B cell (primary cell): ENCODE measurements at regions not wholly inside any gene's neighbourhood (a gene's known extent, or its start where the extent isn't known, plus 50 kb on each side); places are given as distances from the start of the nearest gene placed in this dataset.

ENCODE experiments used
- ATAC-seq: fragments of 200-7000 bp; cut with Tn5 transposase; one replicate; pipeline ENCODE4 v1.10.0; 2021; ENCODE audit warnings: low read depth, mild to moderate bottlenecking, moderate number of reproducible peaks, moderate library complexity
- CTCF ChIA-PET: fragments of 350-600 bp; sonication (Branson Sonifier 250); formaldehyde crosslinking; loops from one replicate; lab custom pipeline; 2021; ENCODE audit warnings: antibody characterized with exemption, inconsistent platforms; lab: Charles Lee
- POLR2A ChIA-PET: fragments of 350-600 bp; sonication (Branson Sonifier 250); formaldehyde crosslinking; loops from one replicate; lab custom pipeline; 2021; ENCODE audit warnings: antibody characterized with exemption; lab: Charles Lee
- DNase-seq: peaks from one replicate; pipeline ENCODE4 v3.0.0; 2013
- H2AFZ ChIP-seq: 2 replicates; pipeline ENCODE4 v1.6.1; 2012; ENCODE audit warnings: mild to moderate bottlenecking, low read depth, low read length; ENCODE audit not compliant: insufficient read depth, poor library complexity, severe bottlenecking
- H3K27ac ChIP-seq, 2 donors: 1 replicate in 1 of 2; 2 replicates in 1 of 2; pipeline ENCODE4 v1.5.1; 2012 to 2013; ENCODE audit warnings: low read length in 2 of 2, mild to moderate bottlenecking in 2 of 2, moderate library complexity in 1 of 2
- H3K27me3 ChIP-seq, 4 experiments: fragments of 200-600 bp in 1 of 4; sonication (generic) in 1 of 4; replicated peaks in 1 of 4; 1 replicate in 2 of 4; 2 replicates in 2 of 4; pipeline versions ENCODE4 v1.6.1 to v1.7.0; 2013 to 2016; ENCODE audit warnings: low read length in 3 of 4, mild to moderate bottlenecking in 2 of 4, mixed read lengths in 1 of 4, moderate library complexity in 1 of 4; ENCODE audit not compliant: insufficient read depth in 4 of 4, control insufficient read depth in 3 of 4; ENCODE audit errors: control extremely low read depth in 1 of 4
- H3K36me3 ChIP-seq, 2 experiments: replicated peaks in 1 of 2; 1 replicate in 1 of 2; 2 replicates in 1 of 2; pipeline versions ENCODE4 v1.6.1 to v1.7.1; 2013; ENCODE audit warnings: low read length in 1 of 2; ENCODE audit not compliant: insufficient read depth in 2 of 2, control insufficient read depth in 1 of 2; ENCODE audit errors: control extremely low read depth in 1 of 2, extremely low read depth in 1 of 2
- H3K4me1 ChIP-seq, 2 donors: fragments of 200-600 bp in 1 of 2; sonication (generic) in 1 of 2; 1 replicate in 1 of 2; 2 replicates in 1 of 2; pipeline versions ENCODE4 v1.5.1 to v1.6.1; 2013 to 2017; ENCODE audit warnings: low read length in 2 of 2; ENCODE audit not compliant: control insufficient read depth in 2 of 2, insufficient read depth in 2 of 2
- H3K4me2 ChIP-seq: replicated peaks from 2 replicates; pipeline ENCODE3; 2012; ENCODE audit warnings: mild to moderate bottlenecking, low read depth, low read length; ENCODE audit not compliant: poor library complexity, severe bottlenecking
- H3K4me3 ChIP-seq, 5 experiments: fragments of 200-600 bp in 1 of 5; sonication (generic) in 1 of 5; 1 replicate in 3 of 5; 2 replicates in 2 of 5; pipeline versions ENCODE4 v1.5.1 to v1.7.0; 2011 to 2016; ENCODE audit warnings: low read length in 4 of 5, mild to moderate bottlenecking in 4 of 5, low read depth in 2 of 5, control low read depth in 1 of 5, moderate library complexity in 1 of 5; ENCODE audit not compliant: insufficient read depth in 1 of 5; ENCODE audit errors: control extremely low read depth in 1 of 5, extremely low read depth in 1 of 5
- H3K79me2 ChIP-seq: fragments of 200-600 bp; sonication (generic); one replicate; pipeline ENCODE4 v1.6.0; 2016; ENCODE audit warnings: low read length; ENCODE audit not compliant: control insufficient read depth, insufficient read depth
- H3K9ac ChIP-seq: fragments of 200-600 bp; sonication (generic); 2 replicates; pipeline ENCODE4 v1.6.1; 2017; ENCODE audit warnings: mild to moderate bottlenecking, low read length, moderate library complexity
- H3K9me3 ChIP-seq, 3 donors: one replicate each; pipeline versions ENCODE4 v1.6.1 to v1.7.1; 2013; ENCODE audit warnings: low read length in 2 of 3; ENCODE audit not compliant: control insufficient read depth in 2 of 3, insufficient read depth in 1 of 3; ENCODE audit errors: control extremely low read depth in 1 of 3
- H4K20me1 ChIP-seq: 2 replicates; pipeline ENCODE4 v1.6.0; 2012; ENCODE audit warnings: mild to moderate bottlenecking, low read length; ENCODE audit not compliant: insufficient read depth, control insufficient read depth, poor library complexity, severe bottlenecking
- H3K27ac Mint-ChIP-seq: one replicate; pipeline ENCODE4 v1.8.0; 2021; ENCODE audit warnings: mixed read lengths
- H3K27me3 Mint-ChIP-seq: one replicate; pipeline ENCODE4 v1.8.0; 2021; ENCODE audit warnings: mixed read lengths
- H3K4me1 Mint-ChIP-seq: one replicate; pipeline ENCODE4 v1.8.0; 2021; ENCODE audit warnings: mixed read lengths
- H3K4me3 Mint-ChIP-seq: one replicate; pipeline ENCODE4 v1.8.0; 2021; ENCODE audit warnings: mixed read lengths
- H3K9me3 Mint-ChIP-seq: one replicate; pipeline ENCODE4 v1.8.0; 2022; ENCODE audit warnings: mixed read lengths; ENCODE audit not compliant: insufficient read depth
- EZH2 ChIP-seq: IDR thresholded peaks from 2 replicates; pipeline ENCODE4 v1.6.1; 2012; ENCODE audit warnings: borderline replicate concordance, low read depth, mild to moderate bottlenecking, moderate library complexity, low read length; ENCODE audit not compliant: insufficient read depth, poor library complexity, severe bottlenecking
- WGBS: methylation state at CpG from one replicate; pipeline ENCODE4 v1.1.5; 2013; ENCODE audit warnings: missing lambda C conversion rate; ENCODE audit not compliant: insufficient coverage; 5-methylcytosine and 5-hydroxymethylcytosine counted together
- intact Hi-C: fragments of 100-400 bp; cut with micrococcal nuclease; formaldehyde crosslinking; loops from one replicate; pipeline ENCODE4 v1.10.0; 2022
- TF ChIP-seq, protein P1 (sequence below): fragments of 200-600 bp; IDR thresholded peaks from one replicate; pipeline ENCODE4 v1.8.0; 2022; ENCODE audit warnings: antibody characterized with exemption, mild to moderate bottlenecking

- Histone ChIP-seq H3K27ac (no peak overlapping the region), H3K9ac (no peak overlapping the region), H4K20me1 (no peaks in the 10 kb centered on the region), H3K4me1 (no peaks in the 10 kb centered on the region), H2AFZ (no peak overlapping the region), H3K9me3 (no peaks in the 10 kb centered on the region), H3K27me3 (no peaks in the 10 kb centered on the region), H3K36me3 (no peaks in the 10 kb centered on the region), H3K4me2 (no peak overlapping the region), H3K4me3 (no peak overlapping the region), H3K79me2 (no peaks in the 10 kb centered on the region)
- Mint-ChIP-seq H3K9me3 (no peaks in the 10 kb centered on the region), H3K27ac (no peak overlapping the region), H3K4me1 (no peaks in the 10 kb centered on the region), H3K4me3 (no peak overlapping the region), H3K27me3 (peaks cover 7% of the 10 kb centered on the region)
- 93% methylated on average over 7 of the region's 7 CpGs for WGBS
- CTCF ChIA-PET: no interaction called here
- intact Hi-C loops: no loop called here
- no peak for ATAC-seq
- POLR2A ChIA-PET: no interaction called here
- no peak for DNase-seq
- TF ChIP-seq, protein P1, sequence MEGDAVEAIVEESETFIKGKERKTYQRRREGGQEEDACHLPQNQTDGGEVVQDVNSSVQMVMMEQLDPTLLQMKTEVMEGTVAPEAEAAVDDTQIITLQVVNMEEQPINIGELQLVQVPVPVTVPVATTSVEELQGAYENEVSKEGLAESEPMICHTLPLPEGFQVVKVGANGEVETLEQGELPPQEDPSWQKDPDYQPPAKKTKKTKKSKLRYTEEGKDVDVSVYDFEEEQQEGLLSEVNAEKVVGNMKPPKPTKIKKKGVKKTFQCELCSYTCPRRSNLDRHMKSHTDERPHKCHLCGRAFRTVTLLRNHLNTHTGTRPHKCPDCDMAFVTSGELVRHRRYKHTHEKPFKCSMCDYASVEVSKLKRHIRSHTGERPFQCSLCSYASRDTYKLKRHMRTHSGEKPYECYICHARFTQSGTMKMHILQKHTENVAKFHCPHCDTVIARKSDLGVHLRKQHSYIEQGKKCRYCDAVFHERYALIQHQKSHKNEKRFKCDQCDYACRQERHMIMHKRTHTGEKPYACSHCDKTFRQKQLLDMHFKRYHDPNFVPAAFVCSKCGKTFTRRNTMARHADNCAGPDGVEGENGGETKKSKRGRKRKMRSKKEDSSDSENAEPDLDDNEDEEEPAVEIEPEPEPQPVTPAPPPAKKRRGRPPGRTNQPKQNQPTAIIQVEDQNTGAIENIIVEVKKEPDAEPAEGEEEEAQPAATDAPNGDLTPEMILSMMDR: no peak
- TF ChIP-seq EZH2: no peak
Observed at GRCh38 chr21:38036016-38036415, 119.8 kb upstream of the KCNJ6 start.

- ChIA-PET POLR2A (no interaction called here), CTCF (no interaction called here)
- Mint-ChIP-seq H3K4me3 (no peak overlapping the region), H3K9me3 (no peaks in the 10 kb centered on the region), H3K27me3 (peaks cover 7% of the 10 kb centered on the region), H3K27ac (no peak overlapping the region), H3K4me1 (no peaks in the 10 kb centered on the region)
- no peak overlapping the region for H3K27ac ChIP-seq
- 65% methylated on average over 2 of the region's 3 CpGs for WGBS
- H3K9ac ChIP-seq: no peak overlapping the region
- intact Hi-C loops: no loop called here
- no peaks in the 10 kb centered on the region for H3K9me3 ChIP-seq
- no peaks in the 10 kb centered on the region for H3K27me3 ChIP-seq
- no peaks in the 10 kb centered on the region for H3K4me1 ChIP-seq
- no peak overlapping the region for H3K4me2 ChIP-seq
- no peak overlapping the region for H3K4me3 ChIP-seq
- TF ChIP-seq, protein P1: no peak
- no peak for TF ChIP-seq EZH2
- no peak for DNase-seq
- H2AFZ ChIP-seq: no peak overlapping the region
- no peaks in the 10 kb centered on the region for H3K36me3 ChIP-seq
- H3K79me2 ChIP-seq: no peaks in the 10 kb centered on the region
- no peaks in the 10 kb centered on the region for H4K20me1 ChIP-seq
- no peak for ATAC-seq
Observed at GRCh38 chr21:38037416-38037815, 121.2 kb upstream of the KCNJ6 start.
